ENCODE measurements at regions not wholly inside any gene's neighbourhood (a gene's known extent, or its start where the extent isn't known, plus 50 kb on each side); places are given as distances from the start of the nearest gene placed in this dataset.
"Not testable (repeated sequence)": the region's sequence is repeated elsewhere in the genome, so short reads cannot be mapped to it uniquely, and the experiment has no call there.

DNA sequence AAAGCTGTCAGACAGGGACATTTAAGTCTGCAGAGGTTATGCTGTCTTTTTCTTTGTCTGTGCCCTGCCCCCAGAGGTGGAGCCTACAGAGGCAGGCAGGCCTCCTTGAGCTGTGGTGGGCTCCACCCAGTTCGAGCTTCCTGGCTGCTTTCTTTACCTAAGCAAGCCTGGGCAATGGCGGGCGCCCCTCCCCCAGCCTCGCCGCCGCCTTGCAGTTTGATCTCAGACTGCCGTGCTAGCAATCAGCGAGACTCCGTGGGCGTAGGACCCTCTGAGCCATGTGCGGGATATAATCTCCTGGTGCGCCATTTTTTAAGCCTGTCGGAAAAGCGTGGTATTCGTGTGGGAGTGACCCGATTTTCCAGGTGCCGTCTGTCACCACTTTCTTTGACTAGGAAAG, 203.1 kb upstream of the ZNF804B start:
- TF ChIP-seq, protein P1, sequence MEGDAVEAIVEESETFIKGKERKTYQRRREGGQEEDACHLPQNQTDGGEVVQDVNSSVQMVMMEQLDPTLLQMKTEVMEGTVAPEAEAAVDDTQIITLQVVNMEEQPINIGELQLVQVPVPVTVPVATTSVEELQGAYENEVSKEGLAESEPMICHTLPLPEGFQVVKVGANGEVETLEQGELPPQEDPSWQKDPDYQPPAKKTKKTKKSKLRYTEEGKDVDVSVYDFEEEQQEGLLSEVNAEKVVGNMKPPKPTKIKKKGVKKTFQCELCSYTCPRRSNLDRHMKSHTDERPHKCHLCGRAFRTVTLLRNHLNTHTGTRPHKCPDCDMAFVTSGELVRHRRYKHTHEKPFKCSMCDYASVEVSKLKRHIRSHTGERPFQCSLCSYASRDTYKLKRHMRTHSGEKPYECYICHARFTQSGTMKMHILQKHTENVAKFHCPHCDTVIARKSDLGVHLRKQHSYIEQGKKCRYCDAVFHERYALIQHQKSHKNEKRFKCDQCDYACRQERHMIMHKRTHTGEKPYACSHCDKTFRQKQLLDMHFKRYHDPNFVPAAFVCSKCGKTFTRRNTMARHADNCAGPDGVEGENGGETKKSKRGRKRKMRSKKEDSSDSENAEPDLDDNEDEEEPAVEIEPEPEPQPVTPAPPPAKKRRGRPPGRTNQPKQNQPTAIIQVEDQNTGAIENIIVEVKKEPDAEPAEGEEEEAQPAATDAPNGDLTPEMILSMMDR (conservative IDR thresholded peaks at IDR 0.05; ENCODE audit: low read length): not testable (repeated sequence)
- not testable (repeated sequence) for TF ChIP-seq EZH2phosphoT487 (IDR thresholded peaks at IDR 0.05; ENCODE audit: borderline replicate concordance, low read depth, low read length)

All from OCI-LY7 (cell line).